Trophoblast cell (in vitro differentiated cells and primary cell): ENCODE measurements at regions not wholly inside any gene's neighbourhood (a gene's known extent, or its start where the extent isn't known, plus 50 kb on each side); places are given as distances from the start of the nearest gene placed in this dataset.

ENCODE experiments used
- DNase-seq, 2 donors: peaks; one replicate each; pipeline ENCODE4 v3.0.0-alpha.2; 2016
- H2AFZ ChIP-seq: 2 replicates; pipeline ENCODE4 v1.6.1; 2013; ENCODE audit warnings: low read length, moderate library complexity, mild to moderate bottlenecking; ENCODE audit not compliant: insufficient read depth, poor library complexity
- H2AK5ac ChIP-seq: 2 replicates; pipeline ENCODE4 v1.6.1; 2013; ENCODE audit warnings: mild to moderate bottlenecking, low read length
- H2BK120ac ChIP-seq: 2 replicates; pipeline ENCODE4 v1.6.1; 2013; ENCODE audit warnings: low read length, mild to moderate bottlenecking, moderate library complexity; ENCODE audit not compliant: insufficient read depth, poor library complexity
- H2BK12ac ChIP-seq: 2 replicates; pipeline ENCODE4 v1.6.1; 2013; ENCODE audit warnings: mild to moderate bottlenecking, low read length, moderate library complexity
- H2BK5ac ChIP-seq: 2 replicates; pipeline ENCODE4 v1.6.1; 2013; ENCODE audit warnings: low read length, low read depth, moderate library complexity, mild to moderate bottlenecking; ENCODE audit not compliant: poor library complexity
- H3K14ac ChIP-seq: 2 replicates; pipeline ENCODE4 v1.6.1; 2013; ENCODE audit warnings: mild to moderate bottlenecking, low read length
- H3K18ac ChIP-seq: 2 replicates; pipeline ENCODE4 v1.6.1; 2013; ENCODE audit warnings: mild to moderate bottlenecking, low read length
- H3K23ac ChIP-seq: 2 replicates; pipeline ENCODE4 v1.6.1; 2013; ENCODE audit warnings: low read length
- H3K27ac ChIP-seq: 2 replicates; pipeline ENCODE4 v1.5.1; 2013; ENCODE audit warnings: low read depth, mild to moderate bottlenecking, inconsistent platforms, low read length, moderate library complexity
- H3K27me3 ChIP-seq: 2 replicates; pipeline ENCODE4 v1.6.1; 2013; ENCODE audit warnings: inconsistent platforms, mild to moderate bottlenecking, low read length, moderate library complexity; ENCODE audit not compliant: insufficient read depth
- H3K36me3 ChIP-seq, 2 experiments: 1 replicate in 1 of 2; 2 replicates in 1 of 2; pipeline ENCODE4 v1.6.1; 2013; ENCODE audit warnings: low read length in 2 of 2, mild to moderate bottlenecking in 2 of 2, moderate library complexity in 1 of 2; ENCODE audit not compliant: insufficient read depth in 2 of 2, control insufficient read depth in 1 of 2
- H3K4ac ChIP-seq: 2 replicates; pipeline ENCODE4 v1.6.1; 2013; ENCODE audit warnings: low read depth, mild to moderate bottlenecking, low read length, moderate library complexity
- H3K4me1 ChIP-seq, 2 experiments: 1 replicate in 1 of 2; 2 replicates in 1 of 2; pipeline ENCODE4 v1.6.1; 2013; ENCODE audit warnings: low read length in 2 of 2, mild to moderate bottlenecking in 2 of 2, moderate library complexity in 1 of 2; ENCODE audit not compliant: insufficient read depth in 2 of 2, control insufficient read depth in 1 of 2
- H3K4me2 ChIP-seq: 2 replicates; pipeline ENCODE4 v1.6.1; 2013; ENCODE audit warnings: inconsistent platforms, mild to moderate bottlenecking, low read length, moderate library complexity
- H3K4me3 ChIP-seq: 2 replicates; pipeline ENCODE4 v1.5.1; 2013; ENCODE audit warnings: mild to moderate bottlenecking, low read depth, low read length, inconsistent platforms
- H3K79me1 ChIP-seq: one replicate; pipeline ENCODE4 v1.6.1; 2013; ENCODE audit warnings: low read length
- H3K79me2 ChIP-seq: 2 replicates; pipeline ENCODE4 v1.6.1; 2013; ENCODE audit warnings: low read length, mild to moderate bottlenecking; ENCODE audit not compliant: control insufficient read depth, insufficient read depth, poor library complexity
- H3K9ac ChIP-seq: 2 replicates; pipeline ENCODE4 v1.6.1; 2013; ENCODE audit warnings: mild to moderate bottlenecking, low read length
- H3K9me3 ChIP-seq: 2 replicates; pipeline ENCODE4 v1.6.1; 2013; ENCODE audit warnings: low read depth, mild to moderate bottlenecking, control low read depth, inconsistent platforms, low read length; ENCODE audit not compliant: insufficient read depth
- H4K12ac ChIP-seq: 2 replicates; pipeline ENCODE4 v1.6.1; 2013; ENCODE audit warnings: low read depth, mild to moderate bottlenecking, low read length, moderate library complexity
- H4K8ac ChIP-seq: 2 replicates; pipeline ENCODE4 v1.6.1; 2013; ENCODE audit warnings: low read depth, mild to moderate bottlenecking, low read length, moderate library complexity
- H4K91ac ChIP-seq: one replicate; pipeline ENCODE4 v1.6.1; 2013; ENCODE audit warnings: low read depth, mild to moderate bottlenecking, low read length, moderate library complexity
- WGBS: extraction: QIAGEN DNeasy Blood & Tissue Kit; methylation state at CpG from one replicate; pipeline ENCODE4 v1.1.7; 2013; ENCODE audit warnings: missing lambda C conversion rate; ENCODE audit not compliant: insufficient read length, insufficient coverage; ENCODE audit errors: extremely low coverage; 5-methylcytosine and 5-hydroxymethylcytosine counted together

DNA sequence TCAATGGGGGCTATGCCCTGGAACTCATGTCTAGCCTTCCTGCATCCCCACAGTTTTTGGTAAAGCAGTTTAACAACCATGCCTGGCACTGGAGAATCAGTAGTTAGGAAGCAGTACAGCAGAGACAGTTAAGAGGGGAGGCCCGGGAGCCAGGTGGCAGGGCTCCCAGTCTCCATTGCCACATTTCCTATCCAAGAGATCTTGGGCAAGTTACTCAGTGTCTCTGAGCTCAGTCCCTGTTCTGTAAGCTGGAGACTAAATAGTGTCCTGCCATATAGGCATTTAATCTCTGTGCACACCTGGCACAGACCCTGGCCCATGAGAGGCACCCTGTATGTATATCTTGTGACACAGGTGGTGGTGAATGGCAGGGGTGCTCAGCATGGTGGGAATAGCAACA lies 156.1 kb upstream of the EOLA2 start:
- no peak overlapping the region for H3K23ac ChIP-seq
- H3K14ac ChIP-seq, result no peak overlapping the region
- H3K9ac ChIP-seq, result no peak overlapping the region
- H2BK12ac ChIP-seq, result no peak overlapping the region
- no CpG with 5 or more reads among the region's 1 CpG for WGBS
- DNase-seq, result no peak
- H3K27me3 ChIP-seq, result no peaks in the 10 kb centered on the region
- no peak overlapping the region for H2AK5ac ChIP-seq
- H3K79me2 ChIP-seq, result no peaks in the 10 kb centered on the region
- no peaks in the 10 kb centered on the region for H3K79me1 ChIP-seq
- H2BK5ac ChIP-seq, result no peak overlapping the region
- no peaks in the 10 kb centered on the region for H3K36me3 ChIP-seq
- H3K4me3 ChIP-seq, result no peak overlapping the region
- H4K91ac ChIP-seq, result no peak overlapping the region
- no peak overlapping the region for H3K27ac ChIP-seq
- H2BK120ac ChIP-seq, result no peak overlapping the region
- no peak overlapping the region for H2AFZ ChIP-seq
- H4K8ac ChIP-seq, result no peak overlapping the region
- peaks cover 0 to 5% of the 10 kb centered on the region in 2 experiments for H3K4me1 ChIP-seq
- no peak overlapping the region for H4K12ac ChIP-seq
- H3K4me2 ChIP-seq, result no peak overlapping the region
- no peak overlapping the region for H3K4ac ChIP-seq
- H3K9me3 ChIP-seq, result no peaks in the 10 kb centered on the region
- no peak overlapping the region for H3K18ac ChIP-seq

DNA sequence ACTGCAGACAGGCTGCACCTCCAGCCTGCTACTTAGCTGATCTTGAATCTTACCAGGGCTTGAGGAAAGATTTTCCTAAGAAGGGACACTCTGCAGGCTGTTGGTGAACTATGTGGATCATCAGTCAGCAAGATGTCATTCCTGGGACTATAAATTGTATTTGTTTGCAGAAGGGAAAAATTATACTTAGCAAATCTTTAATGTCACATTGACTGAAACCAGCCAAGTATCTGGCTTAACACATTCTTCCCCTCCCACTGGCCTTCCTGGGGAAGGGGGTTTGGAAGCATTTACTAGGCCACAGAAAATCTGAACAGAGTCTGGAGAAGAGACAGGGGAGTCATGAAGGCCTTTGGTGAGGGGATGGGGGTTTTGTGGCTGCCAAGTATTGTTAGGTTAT lies 156.7 kb upstream of the EOLA2 start:
- H2BK12ac ChIP-seq, result no peak overlapping the region
- H3K36me3 ChIP-seq, result no peaks in the 10 kb centered on the region
- no peak overlapping the region for H4K12ac ChIP-seq
- H4K91ac ChIP-seq, result no peak overlapping the region
- no peak overlapping the region for H3K9ac ChIP-seq
- no peak overlapping the region for H3K27ac ChIP-seq
- no peaks in the 10 kb centered on the region for H3K9me3 ChIP-seq
- no peak overlapping the region for H2BK120ac ChIP-seq
- H3K23ac ChIP-seq, result no peak overlapping the region
- no peak for DNase-seq
- no peak overlapping the region for H3K4me3 ChIP-seq
- H2AK5ac ChIP-seq, result no peak overlapping the region
- H3K27me3 ChIP-seq, result no peaks in the 10 kb centered on the region
- H3K79me2 ChIP-seq, result no peaks in the 10 kb centered on the region
- H3K14ac ChIP-seq, result no peak overlapping the region
- no peak overlapping the region for H2BK5ac ChIP-seq
- H3K4me2 ChIP-seq, result no peak overlapping the region
- H3K79me1 ChIP-seq, result no peaks in the 10 kb centered on the region
- no peak overlapping the region for H3K18ac ChIP-seq
- peaks cover 0 to 5% of the 10 kb centered on the region in 2 experiments for H3K4me1 ChIP-seq
- no peak overlapping the region for H2AFZ ChIP-seq
- H3K4ac ChIP-seq, result no peak overlapping the region
- H4K8ac ChIP-seq, result no peak overlapping the region

DNA sequence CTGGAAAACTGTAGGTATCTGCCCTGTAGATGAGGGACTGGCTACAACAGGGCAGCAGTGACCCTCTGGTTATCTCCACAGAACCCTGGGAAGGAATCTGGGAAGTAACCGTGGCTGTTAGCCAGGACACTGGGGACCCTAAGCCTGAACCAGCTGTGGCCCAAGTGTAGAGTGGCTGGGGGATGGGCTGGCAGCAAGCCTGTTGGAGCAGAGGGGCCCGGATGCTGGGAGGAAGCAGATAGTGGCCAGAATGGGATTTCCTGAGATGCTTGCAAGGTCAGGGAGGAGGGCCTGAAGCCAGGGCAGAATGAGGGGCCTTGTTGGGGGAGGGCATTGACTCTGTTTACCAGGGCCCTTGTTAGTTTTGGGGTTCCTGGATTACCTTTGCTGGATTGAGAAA lies 161.0 kb upstream of the EOLA2 start:
- no peak overlapping the region for H3K18ac ChIP-seq
- no peak overlapping the region for H2BK12ac ChIP-seq
- peaks cover 0 to 5% of the 10 kb centered on the region in 2 experiments for H3K4me1 ChIP-seq
- no CpG with 5 or more reads among the region's 2 CpGs for WGBS
- H3K36me3 ChIP-seq, result no peaks in the 10 kb centered on the region
- no peak overlapping the region for H4K8ac ChIP-seq
- H3K27me3 ChIP-seq, result no peaks in the 10 kb centered on the region
- no peaks in the 10 kb centered on the region for H3K9me3 ChIP-seq
- no peak overlapping the region for H2AFZ ChIP-seq
- no peak overlapping the region for H4K12ac ChIP-seq
- no peak overlapping the region for H3K9ac ChIP-seq
- H3K4me3 ChIP-seq, result no peak overlapping the region
- H3K4me2 ChIP-seq, result no peak overlapping the region
- no peaks in the 10 kb centered on the region for H3K79me2 ChIP-seq
- no peaks in the 10 kb centered on the region for H3K79me1 ChIP-seq
- no peak overlapping the region for H2BK120ac ChIP-seq
- H3K14ac ChIP-seq, result no peak overlapping the region
- no peak overlapping the region for H3K27ac ChIP-seq
- no peak overlapping the region for H2AK5ac ChIP-seq
- DNase-seq, result no peak
- H3K4ac ChIP-seq, result no peak overlapping the region
- no peak overlapping the region for H4K91ac ChIP-seq
- no peak overlapping the region for H2BK5ac ChIP-seq
- no peak overlapping the region for H3K23ac ChIP-seq

DNA sequence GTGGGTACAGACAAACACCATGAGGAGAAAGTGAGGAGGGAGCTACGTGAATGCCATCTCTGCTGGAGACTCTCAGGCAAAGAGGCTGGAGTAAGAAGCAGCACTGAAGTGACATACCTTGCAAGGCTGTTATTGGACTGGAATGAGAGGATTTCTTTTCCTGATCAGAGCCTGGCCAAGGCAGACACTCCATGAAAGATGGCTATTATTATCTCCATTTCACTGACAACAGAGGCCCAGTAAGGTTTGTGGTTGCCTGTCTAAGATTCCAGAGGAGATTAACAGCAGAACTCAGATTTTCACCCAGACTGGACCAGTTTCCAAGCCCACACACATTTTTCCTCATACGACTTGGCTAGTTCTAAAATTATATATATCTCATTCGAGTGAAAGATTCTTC lies 162.0 kb upstream of the EOLA2 start:
- DNase-seq, result no peak
- H4K91ac ChIP-seq, result no peak overlapping the region
- no peak overlapping the region for H2BK5ac ChIP-seq
- H3K9me3 ChIP-seq, result no peaks in the 10 kb centered on the region
- H3K9ac ChIP-seq, result no peak overlapping the region
- H3K27ac ChIP-seq, result no peak overlapping the region
- H4K12ac ChIP-seq, result no peak overlapping the region
- no peak overlapping the region for H3K4ac ChIP-seq
- H2BK12ac ChIP-seq, result no peak overlapping the region
- WGBS, result no CpG with 5 or more reads among the region's 3 CpGs
- H3K36me3 ChIP-seq, result no peaks in the 10 kb centered on the region
- no peak overlapping the region for H3K4me3 ChIP-seq
- H3K4me2 ChIP-seq, result no peak overlapping the region
- H3K27me3 ChIP-seq, result no peaks in the 10 kb centered on the region
- peaks cover 0 to 2% of the 10 kb centered on the region in 2 experiments for H3K4me1 ChIP-seq
- H4K8ac ChIP-seq, result no peak overlapping the region
- no peak overlapping the region for H2BK120ac ChIP-seq
- no peak overlapping the region for H2AFZ ChIP-seq
- no peaks in the 10 kb centered on the region for H3K79me1 ChIP-seq
- H3K23ac ChIP-seq, result no peak overlapping the region
- no peak overlapping the region for H2AK5ac ChIP-seq
- H3K79me2 ChIP-seq, result no peaks in the 10 kb centered on the region
- no peak overlapping the region for H3K14ac ChIP-seq
- no peak overlapping the region for H3K18ac ChIP-seq
